Gastroesophageal sphincter (tissue), 4 donors: ENCODE measurements at regions not wholly inside any gene's neighbourhood (a gene's known extent, or its start where the extent isn't known, plus 50 kb on each side); places are given as distances from the start of the nearest gene placed in this dataset.

Experiments
- ATAC-seq: fragments of 150-250 bp; one replicate; pipeline ENCODE4 v1.9.1; 2016; ENCODE audit warnings: mild to moderate bottlenecking, moderate library complexity
- H3K27ac ChIP-seq, 4 donors: fragments of 200-600 bp; sonication (generic) in 3 of 4; 1 replicate in 3 of 4; 2 replicates in 1 of 4; pipeline ENCODE4 v1.5.1; 2016 to 2019
- H3K27me3 ChIP-seq: fragments of 200-600 bp; sonication (generic); one replicate; pipeline ENCODE4 v1.5.1; 2019
- H3K36me3 ChIP-seq, 2 donors: fragments of 200-600 bp; sonication (generic); one replicate each; pipeline ENCODE4 v1.5.1; 2019; ENCODE audit warnings: control low read depth in 1 of 2
- H3K4me1 ChIP-seq, 3 donors: fragments of 200-600 bp; sonication (generic); 1 replicate in 2 of 3; 2 replicates in 1 of 3; pipeline ENCODE4 v1.5.1; 2016 to 2019; ENCODE audit warnings: control low read depth in 2 of 3
- H3K4me3 ChIP-seq, 2 donors: fragments of 200-600 bp; sonication (generic); one replicate each; pipeline ENCODE4 v1.5.1; 2019; ENCODE audit warnings: mild to moderate bottlenecking in 1 of 2, moderate library complexity in 1 of 2
- H3K9me3 ChIP-seq, 3 donors: fragments of 200-600 bp; sonication (generic); one replicate each; pipeline ENCODE4 v1.5.1; 2017 to 2019; ENCODE audit warnings: control low read depth in 2 of 3
- EP300 ChIP-seq: sonication (generic); formaldehyde crosslinking; IDR thresholded peaks from one replicate; pipeline ENCODE4 v1.6.1; 2017; ENCODE audit warnings: antibody characterized with exemption, mild to moderate bottlenecking
- POLR2A ChIP-seq, 2 donors: fragments of 450-650 bp; IDR thresholded peaks; one replicate each; pipeline ENCODE4 v1.6.1; 2017; ENCODE audit warnings: antibody characterized with exemption in 2 of 2, mild to moderate bottlenecking in 2 of 2, moderate library complexity in 1 of 2
- POLR2AphosphoS5 ChIP-seq: sonication (generic); formaldehyde crosslinking; IDR thresholded peaks from one replicate; pipeline ENCODE4 v1.6.1; 2017; ENCODE audit warnings: antibody characterized with exemption
- WGBS, 2 donors: methylation state at CpG; one replicate each; pipeline ENCODE4 v1.1.5; 2018; ENCODE audit warnings: low coverage in 1 of 2; 5-methylcytosine and 5-hydroxymethylcytosine counted together
- TF ChIP-seq, protein P1 (sequence below), 4 experiments: fragments of 200-600 bp in 2 of 4; fragments of 450-650 bp in 2 of 4; sonication (generic) in 1 of 4; IDR thresholded peaks; one replicate each; pipeline ENCODE4 v1.5.1; 2017 to 2019; ENCODE audit warnings: antibody characterized with exemption in 4 of 4, mild to moderate bottlenecking in 2 of 4, moderate library complexity in 2 of 4

DNA sequence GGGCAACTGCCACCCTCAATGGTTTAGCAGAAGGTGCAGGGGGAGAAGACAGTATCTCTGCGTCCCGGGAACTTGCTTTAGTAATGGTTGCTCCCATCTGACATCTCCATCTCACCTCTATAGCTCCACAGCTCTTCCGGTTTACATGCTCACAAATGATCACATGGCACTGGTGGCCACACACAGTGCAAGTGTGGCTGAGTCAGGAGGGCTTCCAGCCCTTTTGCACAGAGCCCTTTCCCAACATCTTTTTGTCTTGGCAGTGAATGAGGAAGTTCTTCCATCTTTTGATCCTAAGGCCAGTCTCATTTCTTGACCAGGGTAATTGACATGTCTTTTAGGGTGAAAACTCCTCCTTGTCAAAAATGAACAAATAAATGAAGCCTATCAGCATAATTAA lies 347.7 kb downstream of the LPIN1 start:
- no peaks in the 10 kb centered on the region for H3K9me3 ChIP-seq
- no peaks in the 10 kb centered on the region for H3K27me3 ChIP-seq
- 100% methylated on average over 3 of the region's 3 CpGs; no CpG with 5 or more reads in 1 of the 2 donors for WGBS, 2 donors
- H3K27ac ChIP-seq, result no peak overlapping the region
- ATAC-seq, result no peak
- TF ChIP-seq POLR2AphosphoS5 (no peak), EP300 (no peak), POLR2A (IDR thresholded peaks at IDR 0.05) (no peak)
- TF ChIP-seq, protein P1, sequence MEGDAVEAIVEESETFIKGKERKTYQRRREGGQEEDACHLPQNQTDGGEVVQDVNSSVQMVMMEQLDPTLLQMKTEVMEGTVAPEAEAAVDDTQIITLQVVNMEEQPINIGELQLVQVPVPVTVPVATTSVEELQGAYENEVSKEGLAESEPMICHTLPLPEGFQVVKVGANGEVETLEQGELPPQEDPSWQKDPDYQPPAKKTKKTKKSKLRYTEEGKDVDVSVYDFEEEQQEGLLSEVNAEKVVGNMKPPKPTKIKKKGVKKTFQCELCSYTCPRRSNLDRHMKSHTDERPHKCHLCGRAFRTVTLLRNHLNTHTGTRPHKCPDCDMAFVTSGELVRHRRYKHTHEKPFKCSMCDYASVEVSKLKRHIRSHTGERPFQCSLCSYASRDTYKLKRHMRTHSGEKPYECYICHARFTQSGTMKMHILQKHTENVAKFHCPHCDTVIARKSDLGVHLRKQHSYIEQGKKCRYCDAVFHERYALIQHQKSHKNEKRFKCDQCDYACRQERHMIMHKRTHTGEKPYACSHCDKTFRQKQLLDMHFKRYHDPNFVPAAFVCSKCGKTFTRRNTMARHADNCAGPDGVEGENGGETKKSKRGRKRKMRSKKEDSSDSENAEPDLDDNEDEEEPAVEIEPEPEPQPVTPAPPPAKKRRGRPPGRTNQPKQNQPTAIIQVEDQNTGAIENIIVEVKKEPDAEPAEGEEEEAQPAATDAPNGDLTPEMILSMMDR (IDR thresholded peaks at IDR 0.05), result no peak
- H3K4me3 ChIP-seq, result no peak overlapping the region
- H3K36me3 ChIP-seq, result no peaks in the 10 kb centered on the region
- no peaks in the 10 kb centered on the region for H3K4me1 ChIP-seq

DNA sequence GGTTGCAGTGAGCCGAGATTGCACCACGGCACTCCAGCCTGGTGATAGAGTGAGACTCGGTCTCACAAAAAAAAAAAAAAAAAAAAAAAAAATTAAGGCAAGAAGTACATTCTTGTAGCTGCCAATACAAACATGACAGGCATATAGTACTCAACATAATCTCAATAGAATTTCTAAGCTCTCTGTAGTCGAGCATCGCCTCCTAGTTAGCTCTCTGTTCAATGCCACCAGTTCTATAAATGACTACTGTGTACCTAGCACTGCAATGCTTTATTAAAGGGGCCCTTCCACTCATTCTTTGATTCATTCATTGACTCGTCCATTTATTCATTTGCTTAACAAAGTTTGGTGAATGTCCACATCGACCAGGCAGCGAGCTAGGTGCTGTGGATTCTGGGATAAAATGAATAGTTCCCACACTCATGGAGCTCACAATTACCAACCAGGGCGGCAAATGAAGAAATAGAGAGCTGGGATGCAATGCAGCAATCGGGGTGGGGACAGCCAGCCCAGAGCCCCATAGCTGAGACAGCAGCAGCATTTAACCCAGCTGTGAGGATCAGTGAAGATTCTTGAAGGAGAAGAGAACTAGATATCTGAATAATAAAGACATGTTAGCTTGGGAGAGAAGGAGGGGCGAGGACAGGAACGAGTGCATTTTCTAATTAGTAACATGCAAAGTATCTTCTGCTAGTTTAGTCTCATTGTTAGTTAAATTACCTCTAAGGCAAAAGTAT lies 349.8 kb downstream of the LPIN1 start:
- H3K27me3 ChIP-seq, result no peaks in the 10 kb centered on the region
- TF ChIP-seq, protein P1 (IDR thresholded peaks at IDR 0.05), result no peak
- TF ChIP-seq POLR2A (IDR thresholded peaks at IDR 0.05) (no peak), POLR2AphosphoS5 (no peak), EP300 (no peak)
- no peak overlapping the region for H3K27ac ChIP-seq
- no peaks in the 10 kb centered on the region for H3K4me1 ChIP-seq
- no peak overlapping the region for H3K4me3 ChIP-seq
- H3K9me3 ChIP-seq, result no peaks in the 10 kb centered on the region
- WGBS, 2 donors, result 80 to 89% methylated on average over 9 to 11 of the region's 12 CpGs
- ATAC-seq, result no peak
- no peaks in the 10 kb centered on the region for H3K36me3 ChIP-seq

DNA sequence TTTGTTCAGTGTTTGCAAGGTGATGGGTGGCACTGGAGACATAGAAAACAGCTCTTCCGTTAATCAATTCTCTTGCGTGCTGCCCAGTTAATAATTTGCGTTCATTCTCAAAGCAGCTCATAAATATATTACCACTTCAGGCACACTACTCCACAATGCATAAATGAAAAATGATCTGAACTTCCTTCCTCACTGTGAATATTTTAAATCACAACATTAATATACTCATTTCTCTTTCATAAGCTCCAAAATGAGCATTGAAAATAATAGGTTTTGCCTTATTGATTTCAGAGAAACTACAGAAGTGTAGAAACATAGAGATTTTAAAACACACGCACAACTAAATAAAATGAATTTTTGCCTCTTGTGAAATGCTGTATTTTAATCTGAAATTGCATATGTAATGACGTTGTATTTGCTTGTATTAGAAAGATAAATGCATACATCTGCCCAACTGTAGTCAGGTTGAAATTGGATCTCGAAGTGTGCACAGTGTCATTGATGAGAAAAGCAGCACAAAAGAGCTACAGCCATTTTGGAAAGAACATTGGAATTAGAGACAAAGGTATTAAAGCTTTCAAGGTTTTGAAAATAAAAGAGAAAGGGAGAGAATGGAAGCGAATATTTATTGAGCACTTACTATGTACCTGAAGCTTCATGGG lies 350.5 kb downstream of the LPIN1 start:
- Histone ChIP-seq H3K4me3 (no peak overlapping the region), H3K4me1 (no peaks in the 10 kb centered on the region), H3K27ac (no peak overlapping the region), H3K27me3 (no peaks in the 10 kb centered on the region), H3K36me3 (no peaks in the 10 kb centered on the region), H3K9me3 (no peaks in the 10 kb centered on the region)
- WGBS, 2 donors, result 68 to 74% methylated on average over 7 of the region's 7 CpGs
- TF ChIP-seq, protein P1 (IDR thresholded peaks at IDR 0.05), result no peak
- TF ChIP-seq EP300, result no peak
- TF ChIP-seq POLR2A (IDR thresholded peaks at IDR 0.05), result no peak
- no peak for TF ChIP-seq POLR2AphosphoS5
- ATAC-seq, result no peak

DNA sequence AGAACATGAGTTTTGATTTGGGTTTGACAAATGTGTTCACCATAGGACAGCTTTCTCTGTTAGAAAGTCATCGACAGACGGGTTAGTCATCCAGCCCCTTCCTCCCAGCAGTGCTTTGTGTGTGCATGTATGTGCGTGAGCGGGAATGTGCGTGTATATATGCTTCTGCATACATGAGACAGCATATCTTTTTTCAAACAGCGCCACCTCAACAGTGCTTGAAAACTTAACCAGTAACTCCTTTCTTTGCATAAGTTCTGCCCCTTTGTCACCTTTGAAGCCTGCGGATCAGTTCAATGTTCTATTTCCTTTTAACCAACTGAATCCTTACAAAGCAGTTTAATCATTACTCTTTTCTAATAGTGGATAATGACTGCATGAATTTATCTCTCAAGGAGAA lies 351.4 kb downstream of the LPIN1 start:
- TF ChIP-seq POLR2A (IDR thresholded peaks at IDR 0.05), result no peak
- TF ChIP-seq POLR2AphosphoS5, result no peak
- no peak for TF ChIP-seq EP300
- TF ChIP-seq, protein P1 (IDR thresholded peaks at IDR 0.05), result no peak
- Histone ChIP-seq H3K27ac (no peak overlapping the region), H3K27me3 (no peaks in the 10 kb centered on the region), H3K9me3 (no peaks in the 10 kb centered on the region), H3K4me3 (no peak overlapping the region), H3K4me1 (no peaks in the 10 kb centered on the region), H3K36me3 (no peaks in the 10 kb centered on the region)
- 92 to 93% methylated on average over 5 to 7 of the region's 7 CpGs for WGBS, 2 donors
- no peak for ATAC-seq

DNA sequence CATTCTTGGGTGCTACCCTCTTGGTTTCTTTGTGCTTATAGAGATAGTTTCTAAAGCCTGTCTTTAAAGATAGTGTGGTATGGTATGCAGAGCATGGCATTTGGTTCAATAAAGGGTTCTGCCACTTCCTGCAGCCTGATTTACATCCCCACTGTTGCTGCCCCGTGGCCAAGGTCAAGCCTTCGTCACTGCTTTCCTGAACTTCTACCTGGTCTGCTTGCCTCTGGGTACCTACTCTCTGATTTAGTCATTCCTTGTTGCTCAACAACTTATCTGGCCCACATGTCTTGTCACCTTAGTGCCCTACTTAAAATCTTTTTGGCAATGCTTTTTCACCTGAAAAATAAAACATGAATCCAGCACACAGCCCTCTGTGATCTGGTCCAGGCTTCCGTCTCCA lies 352.9 kb downstream of the LPIN1 start:
- no peak overlapping the region for H3K27ac ChIP-seq
- WGBS, 2 donors, result 86 to 95% methylated on average over 1 to 3 of the region's 3 CpGs
- H3K27me3 ChIP-seq, result no peaks in the 10 kb centered on the region
- no peak for ATAC-seq
- H3K9me3 ChIP-seq, result no peaks in the 10 kb centered on the region
- no peaks in the 10 kb centered on the region for H3K4me1 ChIP-seq
- no peak for TF ChIP-seq POLR2AphosphoS5
- no peak for TF ChIP-seq EP300
- TF ChIP-seq POLR2A (IDR thresholded peaks at IDR 0.05), result no peak
- TF ChIP-seq, protein P1 (IDR thresholded peaks at IDR 0.05), result no peak
- no peaks in the 10 kb centered on the region for H3K36me3 ChIP-seq
- H3K4me3 ChIP-seq, result no peak overlapping the region
